ENCODE measurements at regions not wholly inside any gene's neighbourhood (a gene's known extent, or its start where the extent isn't known, plus 50 kb on each side); places are given as distances from the start of the nearest gene placed in this dataset.

DNA sequence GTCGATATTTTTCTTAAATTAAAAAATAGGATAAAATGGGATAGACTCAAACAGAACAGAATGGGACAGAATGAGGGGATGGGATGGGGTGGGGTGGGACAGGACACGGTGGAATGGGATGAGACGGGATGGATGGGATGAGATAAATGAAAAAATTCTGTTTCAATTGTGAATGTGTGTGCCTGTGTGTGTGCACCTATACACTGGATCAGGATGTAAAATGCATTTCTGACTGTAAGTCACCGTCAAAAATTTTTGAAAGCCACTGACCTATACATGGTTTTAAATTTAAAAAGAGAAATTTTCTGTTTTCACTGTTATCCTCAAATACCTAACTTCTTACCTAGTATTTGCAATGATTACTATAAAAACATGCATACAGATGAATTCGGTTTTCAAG, 108.7 kb upstream of the UBE2E2 start:
- no peak for DNase-seq (ENCODE audit: low spot score)
- H3K27ac ChIP-seq (ENCODE audit: low read depth, low read length, poor library complexity, severe bottlenecking) = no peak overlapping the region
- H3K9me3 ChIP-seq (ENCODE audit: low read depth, low read length, poor library complexity, severe bottlenecking) = no peaks in the 10 kb centered on the region
- no peak for TF ChIP-seq EZH2 (IDR thresholded peaks at IDR 0.05; ENCODE audit: borderline replicate concordance, low read depth, low read length, poor library complexity, severe bottlenecking)
- TF ChIP-seq, protein P1, sequence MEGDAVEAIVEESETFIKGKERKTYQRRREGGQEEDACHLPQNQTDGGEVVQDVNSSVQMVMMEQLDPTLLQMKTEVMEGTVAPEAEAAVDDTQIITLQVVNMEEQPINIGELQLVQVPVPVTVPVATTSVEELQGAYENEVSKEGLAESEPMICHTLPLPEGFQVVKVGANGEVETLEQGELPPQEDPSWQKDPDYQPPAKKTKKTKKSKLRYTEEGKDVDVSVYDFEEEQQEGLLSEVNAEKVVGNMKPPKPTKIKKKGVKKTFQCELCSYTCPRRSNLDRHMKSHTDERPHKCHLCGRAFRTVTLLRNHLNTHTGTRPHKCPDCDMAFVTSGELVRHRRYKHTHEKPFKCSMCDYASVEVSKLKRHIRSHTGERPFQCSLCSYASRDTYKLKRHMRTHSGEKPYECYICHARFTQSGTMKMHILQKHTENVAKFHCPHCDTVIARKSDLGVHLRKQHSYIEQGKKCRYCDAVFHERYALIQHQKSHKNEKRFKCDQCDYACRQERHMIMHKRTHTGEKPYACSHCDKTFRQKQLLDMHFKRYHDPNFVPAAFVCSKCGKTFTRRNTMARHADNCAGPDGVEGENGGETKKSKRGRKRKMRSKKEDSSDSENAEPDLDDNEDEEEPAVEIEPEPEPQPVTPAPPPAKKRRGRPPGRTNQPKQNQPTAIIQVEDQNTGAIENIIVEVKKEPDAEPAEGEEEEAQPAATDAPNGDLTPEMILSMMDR (conservative IDR thresholded peaks at IDR 0.05; ENCODE audit: low read depth, low read length) = no peak
- H3K27me3 ChIP-seq (replicated peaks; ENCODE audit: insufficient read depth, low read depth, low read length, poor library complexity) = no peaks in the 10 kb centered on the region
- POLR2A ChIA-PET (ENCODE audit: low non-redundant PET) = no interaction called here
- no peaks in the 10 kb centered on the region for H3K36me3 ChIP-seq (ENCODE audit: insufficient read depth, low read length, poor library complexity, severe bottlenecking)
- intact Hi-C loops (cut with micrococcal nuclease; ENCODE audit: unreplicated experiment) = no loop called here
- CTCF ChIA-PET = no interaction called here
- H3K4me1 ChIP-seq (ENCODE audit: insufficient read depth, low read length, poor library complexity, severe bottlenecking) = no peaks in the 10 kb centered on the region
- no peak overlapping the region for H3K4me3 ChIP-seq (ENCODE audit: low read depth, low read length, poor library complexity, severe bottlenecking)
- no TSS peak for BruUV-seq (replicated peaks)

DNA sequence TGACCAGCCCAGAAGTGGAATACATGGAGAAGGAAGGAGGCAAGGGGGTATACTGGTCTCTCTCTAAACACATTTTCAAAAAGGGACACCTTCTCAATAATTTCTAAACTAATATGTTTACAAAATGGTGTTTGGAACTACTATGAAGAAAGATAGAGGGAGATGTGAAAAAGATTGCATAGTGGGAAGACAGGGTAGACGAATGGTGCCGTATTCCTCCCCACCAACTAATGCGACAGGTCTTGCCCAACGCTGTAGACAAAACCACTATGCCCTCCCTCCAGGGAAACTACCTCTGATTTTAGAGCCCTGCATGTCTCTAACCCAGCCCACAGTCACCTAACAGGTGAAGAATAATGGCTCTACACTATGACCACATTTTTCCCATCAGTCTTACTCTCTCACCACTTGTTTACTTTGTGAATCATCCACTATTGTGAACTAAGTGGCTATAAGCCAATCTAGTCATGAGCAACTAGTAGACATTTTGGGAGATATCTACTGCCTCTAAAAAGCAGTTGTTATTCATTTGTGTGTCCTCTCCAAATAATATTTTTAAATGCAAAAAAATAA, 108.2 kb upstream of the UBE2E2 start:
- ChIA-PET CTCF (no interaction called here), POLR2A (ENCODE audit: low non-redundant PET) (no interaction called here)
- Histone ChIP-seq H3K36me3 (ENCODE audit: insufficient read depth, low read length, poor library complexity, severe bottlenecking) (no peaks in the 10 kb centered on the region), H3K27me3 (replicated peaks; ENCODE audit: insufficient read depth, low read depth, low read length, poor library complexity) (no peaks in the 10 kb centered on the region), H3K4me3 (ENCODE audit: low read depth, low read length, poor library complexity, severe bottlenecking) (no peak overlapping the region), H3K9me3 (ENCODE audit: low read depth, low read length, poor library complexity, severe bottlenecking) (no peaks in the 10 kb centered on the region), H3K4me1 (ENCODE audit: insufficient read depth, low read length, poor library complexity, severe bottlenecking) (no peaks in the 10 kb centered on the region), H3K27ac (ENCODE audit: low read depth, low read length, poor library complexity, severe bottlenecking) (no peak overlapping the region)
- no peak for TF ChIP-seq EZH2 (IDR thresholded peaks at IDR 0.05; ENCODE audit: borderline replicate concordance, low read depth, low read length, poor library complexity, severe bottlenecking)
- TF ChIP-seq, protein P1 (conservative IDR thresholded peaks at IDR 0.05; ENCODE audit: low read depth, low read length) = no peak
- BruUV-seq (replicated peaks) = no TSS peak
- intact Hi-C loops (cut with micrococcal nuclease; ENCODE audit: unreplicated experiment) = no loop called here
- no peak for DNase-seq (ENCODE audit: low spot score)

DNA sequence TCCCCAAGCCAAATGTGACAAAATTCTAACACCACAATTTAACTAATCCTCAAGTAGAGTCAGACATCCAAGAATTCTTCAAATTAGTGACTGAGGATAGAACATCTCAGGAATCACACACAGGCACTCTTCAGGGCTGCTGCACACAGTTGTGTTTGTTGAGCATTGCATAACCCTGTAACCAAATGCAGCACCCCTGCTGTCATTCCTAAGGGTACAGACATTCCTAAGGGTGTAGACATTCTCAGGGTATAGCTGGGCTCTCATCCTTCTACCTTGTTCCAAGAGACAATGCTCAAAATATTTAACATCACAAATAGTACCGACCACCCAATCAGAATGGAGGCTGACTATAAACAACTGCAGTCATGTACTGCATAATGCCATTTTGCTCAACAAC, 107.1 kb upstream of the UBE2E2 start:
- CTCF ChIA-PET = no interaction called here
- TF ChIP-seq EZH2 (IDR thresholded peaks at IDR 0.05; ENCODE audit: borderline replicate concordance, low read depth, low read length, poor library complexity, severe bottlenecking) = no peak
- TF ChIP-seq, protein P1 (conservative IDR thresholded peaks at IDR 0.05; ENCODE audit: low read depth, low read length) = no peak
- intact Hi-C loops (cut with micrococcal nuclease; ENCODE audit: unreplicated experiment) = no loop called here

More for the DNA sequence above, 107.1 kb upstream of the UBE2E2 start:
- Histone ChIP-seq H3K27me3 (replicated peaks; ENCODE audit: insufficient read depth, low read depth, low read length, poor library complexity) (no peaks in the 10 kb centered on the region), H3K4me3 (ENCODE audit: low read depth, low read length, poor library complexity, severe bottlenecking) (no peak overlapping the region), H3K27ac (ENCODE audit: low read depth, low read length, poor library complexity, severe bottlenecking) (no peak overlapping the region), H3K9me3 (ENCODE audit: low read depth, low read length, poor library complexity, severe bottlenecking) (no peaks in the 10 kb centered on the region), H3K4me1 (ENCODE audit: insufficient read depth, low read length, poor library complexity, severe bottlenecking) (no peaks in the 10 kb centered on the region), H3K36me3 (ENCODE audit: insufficient read depth, low read length, poor library complexity, severe bottlenecking) (no peaks in the 10 kb centered on the region)
- no peak for DNase-seq (ENCODE audit: low spot score)
- POLR2A ChIA-PET (ENCODE audit: low non-redundant PET) = no interaction called here
- no TSS peak for BruUV-seq (replicated peaks)
